T-helper 2 cell (primary cell): ENCODE measurements at regions not wholly inside any gene's neighbourhood (a gene's known extent, or its start where the extent isn't known, plus 50 kb on each side); places are given as distances from the start of the nearest gene placed in this dataset.
"Not testable (repeated sequence)": the region's sequence is repeated elsewhere in the genome, so short reads cannot be mapped to it uniquely, and the experiment has no call there.

Experiments
- DNase-seq, 5 experiments: peaks; one replicate each; pipeline versions ENCODE4 v3.0.0 to v3.0.0-alpha.2; 2012 to 2022

DNA sequence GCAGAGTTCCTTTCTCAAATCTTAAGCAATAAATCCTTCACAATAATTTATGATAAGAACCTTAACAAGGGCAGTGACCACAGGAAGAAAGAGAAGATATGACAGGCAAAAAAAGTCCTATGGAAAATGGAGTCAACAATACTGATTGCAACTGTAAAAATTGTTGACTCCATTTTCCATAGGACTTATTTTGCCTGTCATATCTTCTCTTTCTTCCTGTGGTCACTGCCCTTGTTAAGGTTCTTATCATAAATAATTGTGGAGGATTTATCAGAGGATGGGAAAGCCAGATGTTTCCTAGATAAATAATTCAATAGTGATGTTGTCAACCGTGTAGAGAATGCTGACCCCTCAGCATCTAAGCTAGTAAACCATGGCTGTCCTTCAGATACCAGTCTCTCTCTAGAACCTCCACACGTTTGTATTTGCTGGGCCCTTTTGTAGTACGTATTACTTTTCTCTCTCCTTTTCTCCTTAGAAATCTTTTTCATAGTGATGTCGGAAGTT lies 172.6 kb upstream of the BET1 start:
- no peak for DNase-seq

GRCh38 chr7:94177441-94177840 lies 173.3 kb upstream of the BET1 start:
- DNase-seq = no peak

GRCh38 chr7:94178230-94178629 lies 174.1 kb upstream of the BET1 start:
- no peak for DNase-seq

DNA sequence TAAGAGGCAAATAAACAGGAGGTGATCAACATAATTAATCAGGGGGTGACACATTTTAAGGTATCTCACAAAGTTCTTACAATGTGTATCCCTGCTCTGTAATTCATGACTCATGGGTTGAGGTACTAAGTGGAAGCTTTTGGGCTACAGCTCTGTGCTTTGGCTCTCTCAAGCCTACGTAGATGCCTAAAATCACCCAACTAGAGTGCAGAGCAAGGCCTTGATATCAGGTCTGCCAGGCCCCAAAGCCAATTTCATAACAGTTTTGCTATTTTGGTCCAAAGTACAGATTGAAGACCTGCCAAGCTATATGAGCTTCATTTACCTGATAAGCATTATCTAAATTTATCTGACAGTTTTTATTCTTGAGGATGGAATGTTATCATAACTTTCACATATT lies 175.3 kb upstream of the BET1 start:
- DNase-seq = no peak

DNA sequence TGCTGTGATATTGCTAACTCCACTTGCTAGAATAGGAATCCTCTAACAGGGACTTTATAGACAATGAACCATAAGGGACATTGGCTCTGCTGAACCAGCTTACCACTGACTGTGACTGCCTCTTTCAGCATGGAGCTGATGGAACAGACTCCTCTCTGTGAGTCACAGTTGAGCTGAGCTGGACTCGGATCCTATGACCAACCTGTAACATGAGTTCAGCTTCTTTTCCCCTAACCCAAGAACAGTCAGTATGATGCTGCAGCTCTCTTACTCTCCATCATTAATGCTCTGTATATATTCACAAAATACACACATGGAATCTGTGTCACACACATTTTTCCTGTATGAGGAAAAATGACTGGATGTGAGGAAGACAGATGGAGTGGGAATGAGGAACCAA lies 177.9 kb upstream of the BET1 start:
- DNase-seq = no peak

- no peak for DNase-seq
These were observed 178.6 kb upstream of the BET1 start for GRCh38 chr7:94182721-94183120.

GRCh38 chr7:94183289-94183749 lies 179.2 kb upstream of the BET1 start:
- DNase-seq = no peak

DNA sequence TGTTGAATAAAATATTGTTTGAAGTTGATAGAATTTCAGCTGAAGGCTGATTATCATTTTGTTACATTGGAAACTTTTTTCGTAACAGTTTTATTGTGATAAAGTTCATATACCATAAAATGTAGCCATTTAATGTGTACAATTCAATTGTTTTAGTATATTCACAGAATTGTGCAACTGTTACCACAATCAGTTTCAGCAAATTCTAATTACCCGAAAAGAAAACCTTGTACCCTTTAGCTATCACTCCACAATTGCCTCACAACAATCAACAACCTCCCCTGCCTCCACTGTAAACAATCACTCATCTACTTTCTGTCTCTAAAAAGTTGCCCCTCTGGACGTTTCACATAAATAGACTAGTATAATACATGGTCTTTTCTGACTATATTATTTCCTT lies 179.7 kb upstream of the BET1 start:
- no peak for DNase-seq

- no peak for DNase-seq
These were observed 184.2 kb upstream of the BET1 start for GRCh38 chr7:94188350-94188749.

- DNase-seq = no peak
These were observed 186.5 kb upstream of the BET1 start for GRCh38 chr7:94190599-94191061.

DNA sequence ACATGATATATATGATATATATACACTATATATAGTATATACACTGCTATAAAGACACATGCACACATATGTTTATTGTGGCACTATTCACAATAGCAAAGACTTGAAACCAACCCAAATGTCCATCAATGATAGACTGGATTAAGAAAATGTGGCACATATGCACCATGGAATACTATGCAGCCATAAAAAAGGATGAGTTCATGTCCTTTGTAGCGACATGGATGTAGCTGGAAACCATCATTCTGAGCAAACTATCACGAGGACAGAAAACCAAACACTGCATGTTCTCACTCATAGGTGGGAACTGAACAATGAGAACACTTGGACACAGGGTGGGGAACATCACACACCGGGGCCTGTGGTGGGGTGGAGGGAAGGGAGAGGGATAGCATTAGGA lies 190.3 kb upstream of the BET1 start:
- DNase-seq = not testable (repeated sequence)

GRCh38 chr7:94195201-94195600 lies 191.0 kb upstream of the BET1 start:
- no peak for DNase-seq

DNA sequence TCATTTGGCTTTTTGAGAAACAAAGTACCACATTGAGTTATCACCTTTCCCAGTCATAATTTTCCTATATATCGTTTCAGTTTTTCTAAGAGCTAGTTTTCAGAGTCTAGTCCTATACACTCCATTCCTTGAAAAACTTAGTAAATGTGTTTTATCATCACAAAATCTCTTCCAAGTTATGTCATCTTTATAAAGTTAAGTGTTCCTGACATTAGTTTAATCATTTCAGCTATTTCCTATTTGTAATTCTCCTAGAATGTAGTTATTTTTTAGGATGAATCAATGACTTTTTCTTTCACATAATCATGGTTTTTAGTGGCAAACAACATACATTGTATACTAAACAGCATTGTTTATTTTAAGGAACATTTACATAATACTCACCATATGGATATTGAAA lies 191.7 kb upstream of the BET1 start:
- DNase-seq = no peak

GRCh38 chr7:94205529-94205928 lies 189.2 kb upstream of the COL1A2 start:
- no peak for DNase-seq

DNA sequence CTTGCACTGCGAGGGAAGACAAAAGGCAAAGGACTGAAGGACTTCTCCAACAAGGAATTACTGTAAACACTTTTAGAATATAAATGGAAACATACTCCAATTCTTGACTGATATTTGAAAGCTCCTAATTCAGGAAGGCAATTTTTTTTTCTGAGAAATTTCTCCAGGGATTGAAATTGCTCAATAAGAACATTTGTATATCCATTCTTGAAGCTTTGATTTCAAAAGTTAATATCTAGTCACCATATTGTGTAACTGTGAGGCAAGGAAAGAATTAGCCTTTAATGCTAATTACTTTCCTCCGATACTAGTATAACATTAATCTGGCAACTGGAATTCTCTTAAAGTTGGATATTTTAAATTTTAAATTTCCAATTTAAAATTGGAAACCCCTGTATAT lies 188.4 kb upstream of the COL1A2 start:
- no peak for DNase-seq

- DNase-seq = no peak
These were observed 182.5 kb upstream of the COL1A2 start for GRCh38 chr7:94212160-94212559.

GRCh38 chr7:94216944-94217461 lies 177.7 kb upstream of the COL1A2 start:
- DNase-seq = no peak

DNA sequence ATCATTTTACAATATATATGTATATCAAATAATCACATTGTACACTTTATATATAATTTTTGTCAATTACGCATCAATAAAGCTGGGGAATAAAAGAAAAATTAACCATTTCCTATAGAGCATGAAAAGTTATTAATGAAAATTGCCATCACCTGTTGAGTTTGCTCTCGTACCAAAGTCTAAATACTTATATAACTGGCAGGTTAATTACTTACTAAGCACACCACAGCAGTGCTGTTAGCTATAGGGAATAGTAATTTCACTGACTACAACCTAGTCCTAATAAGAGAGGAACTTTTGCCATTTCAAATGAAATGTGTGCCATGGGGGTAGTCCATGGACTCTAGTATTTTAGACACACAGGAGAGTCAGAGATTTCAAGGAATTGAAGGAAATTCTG lies 176.9 kb upstream of the COL1A2 start:
- no peak for DNase-seq

DNA sequence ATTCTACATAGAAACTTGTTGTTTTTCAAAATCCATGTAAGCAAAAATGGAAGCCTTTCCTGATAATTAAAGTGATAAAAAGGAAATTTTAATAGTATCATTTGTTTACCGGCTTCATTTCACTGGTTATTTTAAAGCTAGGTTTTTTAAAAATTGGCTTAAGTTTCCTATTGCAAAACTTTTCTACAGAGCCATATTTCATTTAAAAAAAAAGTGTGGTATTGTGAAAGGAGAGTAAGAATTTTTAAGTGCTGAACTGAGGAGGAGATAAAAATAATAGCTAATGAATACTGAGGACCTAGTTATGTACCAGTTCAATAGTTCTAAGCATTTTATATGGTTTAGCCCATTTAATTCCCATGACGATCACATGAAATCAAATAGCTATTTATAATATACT lies 172.2 kb upstream of the COL1A2 start:
- no peak for DNase-seq

- DNase-seq = no peak
These were observed 171.2 kb upstream of the COL1A2 start for GRCh38 chr7:94223375-94224084.

DNA sequence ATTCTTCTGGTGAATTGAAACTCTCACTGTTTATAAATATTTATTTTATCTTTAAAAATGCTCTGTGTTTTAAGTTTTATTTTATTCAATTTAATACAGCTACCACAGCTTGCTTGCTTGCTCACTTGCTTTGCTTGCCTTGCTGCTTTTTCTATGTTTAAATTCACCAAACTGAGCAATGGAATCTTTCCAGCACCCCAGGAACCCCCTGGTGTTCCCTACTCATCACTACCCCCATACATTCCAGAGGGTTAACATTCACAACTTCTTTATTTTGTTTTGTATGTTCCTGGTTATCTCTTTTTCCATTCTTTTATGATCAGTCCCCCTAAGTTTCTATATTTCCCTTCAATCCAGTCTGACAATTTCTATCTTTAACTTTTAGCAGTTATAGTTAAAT lies 166.5 kb upstream of the COL1A2 start:
- DNase-seq = no peak

GRCh38 chr7:94228678-94229077 lies 166.0 kb upstream of the COL1A2 start:
- DNase-seq = no peak

DNA sequence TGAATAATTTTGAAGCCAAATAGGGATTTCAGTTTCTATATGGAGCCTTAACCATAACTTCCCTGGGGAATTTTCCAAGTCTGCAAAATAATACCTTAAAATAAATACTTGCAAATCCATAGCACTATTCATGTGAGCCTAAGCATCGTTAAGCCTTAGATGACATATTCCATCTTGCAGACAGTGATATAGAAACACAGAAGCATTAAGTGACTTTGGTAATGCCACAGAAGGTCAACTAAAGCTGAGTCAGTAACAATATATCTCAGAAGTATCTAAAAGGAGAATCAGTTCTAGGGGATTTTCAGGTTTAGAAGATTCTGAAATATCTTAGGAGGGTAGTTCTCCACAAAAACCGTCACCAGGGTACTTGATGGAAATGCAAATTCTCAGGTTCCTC lies 163.4 kb upstream of the COL1A2 start:
- no peak for DNase-seq

DNA sequence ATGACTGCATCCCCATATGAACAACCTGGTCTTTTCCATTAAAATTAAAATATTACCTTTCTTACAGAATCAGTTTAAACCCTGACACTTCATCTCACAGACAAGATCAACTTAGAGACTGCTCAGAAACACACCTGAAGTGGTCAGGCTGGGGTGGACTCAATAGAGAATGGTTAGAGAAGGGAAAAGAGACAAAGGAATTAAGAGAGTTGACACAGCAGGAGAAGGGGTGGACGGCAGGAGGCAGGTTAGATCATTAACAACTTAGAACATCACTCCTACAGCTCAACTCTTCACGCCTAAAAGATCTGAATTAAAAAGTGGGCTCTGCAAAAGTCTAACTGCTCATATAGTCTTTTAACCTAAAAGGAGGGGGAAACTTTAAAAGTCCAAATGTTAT lies 157.7 kb upstream of the COL1A2 start:
- no peak for DNase-seq

GRCh38 chr7:94237417-94237816 lies 157.3 kb upstream of the COL1A2 start:
- no peak for DNase-seq
